ENCODE measurements at regions not wholly inside any gene's neighbourhood (a gene's known extent, or its start where the extent isn't known, plus 50 kb on each side); places are given as distances from the start of the nearest gene placed in this dataset.

DNA sequence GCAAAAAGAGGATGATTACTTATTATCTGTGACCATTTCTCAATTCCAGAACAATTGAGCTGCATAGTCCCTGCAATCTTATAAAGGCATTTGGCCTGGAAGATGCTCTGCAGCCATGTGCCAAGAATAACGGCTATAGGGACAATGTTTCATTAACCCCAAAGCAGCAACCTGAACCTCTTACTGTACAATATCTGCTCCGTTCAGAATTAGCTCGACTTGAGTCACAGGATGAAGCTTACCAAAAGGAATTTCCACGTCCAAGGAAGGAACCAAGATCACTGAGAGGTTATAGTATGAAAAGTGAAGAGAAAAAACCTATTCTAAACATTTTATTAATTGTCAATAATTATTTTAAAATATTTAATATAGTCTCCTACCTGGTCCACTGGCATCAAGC, 167.3 kb upstream of the GMDS start:
- Histone ChIP-seq H3K27me3 (ENCODE audit: control insufficient read depth, insufficient read depth, low read length) (no peaks in the 10 kb centered on the region), H3K36me3 (ENCODE audit: control insufficient read depth, insufficient read depth, low read length) (no peaks in the 10 kb centered on the region), H3K4me3 (ENCODE audit: low read depth in 2 of 2, low read length in 2 of 2) (no peak overlapping the region), H3K4me1 (ENCODE audit: control insufficient read depth, insufficient read depth, low read length) (no peaks in the 10 kb centered on the region), H3K9me3 (ENCODE audit: control insufficient read depth, insufficient read depth, low read depth, low read length) (no peaks in the 10 kb centered on the region), H3K27ac (ENCODE audit: low read length) (no peak overlapping the region)
- DNase-seq (ENCODE audit: low read depth, low spot score) (no peak), ATAC-seq (no peak)
- intact Hi-C loops (cut with micrococcal nuclease; ENCODE audit: unreplicated experiment) (no loop called here), in situ Hi-C loops (cut with HindIII; ENCODE audit: low pct_unique_long_range_greater_than_20kb, low sequenced_read_pairs) (no loop called here)
- no TSS peak for BruUV-seq (replicated peaks)
- ChIA-PET POLR2A (no interaction called here), CTCF (interaction anchor here (0.5 kb wide), 1 partner anchor 36 kb away, joined by 4 read pairs; no protein-coding TSS in a partner anchor)
- TF ChIP-seq, protein P1, sequence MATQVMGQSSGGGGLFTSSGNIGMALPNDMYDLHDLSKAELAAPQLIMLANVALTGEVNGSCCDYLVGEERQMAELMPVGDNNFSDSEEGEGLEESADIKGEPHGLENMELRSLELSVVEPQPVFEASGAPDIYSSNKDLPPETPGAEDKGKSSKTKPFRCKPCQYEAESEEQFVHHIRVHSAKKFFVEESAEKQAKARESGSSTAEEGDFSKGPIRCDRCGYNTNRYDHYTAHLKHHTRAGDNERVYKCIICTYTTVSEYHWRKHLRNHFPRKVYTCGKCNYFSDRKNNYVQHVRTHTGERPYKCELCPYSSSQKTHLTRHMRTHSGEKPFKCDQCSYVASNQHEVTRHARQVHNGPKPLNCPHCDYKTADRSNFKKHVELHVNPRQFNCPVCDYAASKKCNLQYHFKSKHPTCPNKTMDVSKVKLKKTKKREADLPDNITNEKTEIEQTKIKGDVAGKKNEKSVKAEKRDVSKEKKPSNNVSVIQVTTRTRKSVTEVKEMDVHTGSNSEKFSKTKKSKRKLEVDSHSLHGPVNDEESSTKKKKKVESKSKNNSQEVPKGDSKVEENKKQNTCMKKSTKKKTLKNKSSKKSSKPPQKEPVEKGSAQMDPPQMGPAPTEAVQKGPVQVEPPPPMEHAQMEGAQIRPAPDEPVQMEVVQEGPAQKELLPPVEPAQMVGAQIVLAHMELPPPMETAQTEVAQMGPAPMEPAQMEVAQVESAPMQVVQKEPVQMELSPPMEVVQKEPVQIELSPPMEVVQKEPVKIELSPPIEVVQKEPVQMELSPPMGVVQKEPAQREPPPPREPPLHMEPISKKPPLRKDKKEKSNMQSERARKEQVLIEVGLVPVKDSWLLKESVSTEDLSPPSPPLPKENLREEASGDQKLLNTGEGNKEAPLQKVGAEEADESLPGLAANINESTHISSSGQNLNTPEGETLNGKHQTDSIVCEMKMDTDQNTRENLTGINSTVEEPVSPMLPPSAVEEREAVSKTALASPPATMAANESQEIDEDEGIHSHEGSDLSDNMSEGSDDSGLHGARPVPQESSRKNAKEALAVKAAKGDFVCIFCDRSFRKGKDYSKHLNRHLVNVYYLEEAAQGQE (IDR thresholded peaks at IDR 0.05; ENCODE audit: insufficient read depth in 1 of 2, low read depth in 2 of 2, low read length in 1 of 2) = no peak
- TF ChIP-seq TCF7L2 (IDR thresholded peaks at IDR 0.05; ENCODE audit: low read depth, low read length) = no peak

DNA sequence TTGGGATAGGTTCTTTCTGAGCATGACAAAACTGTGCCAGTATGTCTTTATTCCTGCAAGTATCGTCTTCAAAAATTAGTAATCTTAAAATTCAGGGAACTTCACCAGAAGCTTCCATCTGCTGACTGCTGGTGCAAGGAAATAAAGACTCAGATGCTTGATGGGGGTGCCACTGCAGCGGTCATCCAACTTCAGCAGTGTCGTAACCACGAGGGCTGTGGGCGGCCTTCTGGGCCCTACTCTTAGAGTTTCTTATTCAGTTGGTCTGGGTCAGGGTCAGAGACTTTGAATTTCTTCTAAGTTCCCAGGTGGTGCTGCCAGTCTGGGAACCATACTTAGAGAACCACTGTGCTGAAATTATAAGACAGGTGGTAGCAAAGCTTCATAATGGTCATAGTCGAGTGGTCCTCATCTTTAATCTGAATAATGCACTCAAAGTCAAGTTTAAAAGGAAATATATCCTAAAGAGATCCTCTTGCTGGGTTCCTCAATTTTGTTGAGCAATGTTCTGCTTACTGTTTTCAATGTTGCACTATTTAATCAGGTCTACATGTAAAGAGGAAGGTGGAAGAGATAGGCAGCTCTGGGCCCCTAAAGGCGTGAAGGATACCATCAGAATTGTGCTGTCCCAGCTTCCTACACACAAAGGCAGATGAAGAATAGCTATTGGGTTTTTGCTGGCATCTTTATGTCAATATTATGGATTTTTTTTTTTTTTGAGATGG, 165.4 kb upstream of the GMDS start:
- BruUV-seq (replicated peaks) = no TSS peak
- ChIA-PET CTCF (interaction anchor here (0.7 kb wide), 1 partner anchor 27 kb away, joined by 6 read pairs; no protein-coding TSS in a partner anchor), POLR2A (no interaction called here)
- intact Hi-C loops (cut with micrococcal nuclease; ENCODE audit: unreplicated experiment) (no loop called here), in situ Hi-C loops (cut with HindIII; ENCODE audit: low pct_unique_long_range_greater_than_20kb, low sequenced_read_pairs) (no loop called here)
- ATAC-seq (no peak), DNase-seq (ENCODE audit: low read depth, low spot score) (no peak)
- no peaks in the 10 kb centered on the region for H3K9me3 ChIP-seq (ENCODE audit: control insufficient read depth, insufficient read depth, low read depth, low read length)
- H3K27ac ChIP-seq (ENCODE audit: low read length) = no peak overlapping the region
- no peaks in the 10 kb centered on the region for H3K4me1 ChIP-seq (ENCODE audit: control insufficient read depth, insufficient read depth, low read length)
- H3K27me3 ChIP-seq (ENCODE audit: control insufficient read depth, insufficient read depth, low read length) = no peaks in the 10 kb centered on the region
- no peak overlapping the region for H3K4me3 ChIP-seq (ENCODE audit: low read depth in 2 of 2, low read length in 2 of 2)
- no peaks in the 10 kb centered on the region for H3K36me3 ChIP-seq (ENCODE audit: control insufficient read depth, insufficient read depth, low read length)
- TF ChIP-seq, protein P2, sequence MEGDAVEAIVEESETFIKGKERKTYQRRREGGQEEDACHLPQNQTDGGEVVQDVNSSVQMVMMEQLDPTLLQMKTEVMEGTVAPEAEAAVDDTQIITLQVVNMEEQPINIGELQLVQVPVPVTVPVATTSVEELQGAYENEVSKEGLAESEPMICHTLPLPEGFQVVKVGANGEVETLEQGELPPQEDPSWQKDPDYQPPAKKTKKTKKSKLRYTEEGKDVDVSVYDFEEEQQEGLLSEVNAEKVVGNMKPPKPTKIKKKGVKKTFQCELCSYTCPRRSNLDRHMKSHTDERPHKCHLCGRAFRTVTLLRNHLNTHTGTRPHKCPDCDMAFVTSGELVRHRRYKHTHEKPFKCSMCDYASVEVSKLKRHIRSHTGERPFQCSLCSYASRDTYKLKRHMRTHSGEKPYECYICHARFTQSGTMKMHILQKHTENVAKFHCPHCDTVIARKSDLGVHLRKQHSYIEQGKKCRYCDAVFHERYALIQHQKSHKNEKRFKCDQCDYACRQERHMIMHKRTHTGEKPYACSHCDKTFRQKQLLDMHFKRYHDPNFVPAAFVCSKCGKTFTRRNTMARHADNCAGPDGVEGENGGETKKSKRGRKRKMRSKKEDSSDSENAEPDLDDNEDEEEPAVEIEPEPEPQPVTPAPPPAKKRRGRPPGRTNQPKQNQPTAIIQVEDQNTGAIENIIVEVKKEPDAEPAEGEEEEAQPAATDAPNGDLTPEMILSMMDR (IDR thresholded peaks at IDR 0.05) = no peak
- no peak for TF ChIP-seq POLR2AphosphoS5 (IDR thresholded peaks at IDR 0.05; ENCODE audit: low read depth, low read length)
- TF ChIP-seq SIN3A (IDR thresholded peaks at IDR 0.05; ENCODE audit: borderline replicate concordance, insufficient read depth, low read depth, low read length) = no peak
- TF ChIP-seq, protein P1 (IDR thresholded peaks at IDR 0.05; ENCODE audit: insufficient read depth in 1 of 2, low read depth in 2 of 2, low read length in 1 of 2) = no peak
- TF ChIP-seq TCF7L2 (IDR thresholded peaks at IDR 0.05; ENCODE audit: low read depth, low read length) = no peak

Measured in Panc1 (cell line).